Testis (tissue), 2 donors: ENCODE measurements at regions not wholly inside any gene's neighbourhood (a gene's known extent, or its start where the extent isn't known, plus 50 kb on each side); places are given as distances from the start of the nearest gene placed in this dataset.
"Not testable (repeated sequence)": the region's sequence is repeated elsewhere in the genome, so short reads cannot be mapped to it uniquely, and the experiment has no call there.

ENCODE experiments used
- DNase-seq: peaks from one replicate; pipeline ENCODE4 v3.0.0-alpha.2; 2019
- H3K27ac ChIP-seq, 2 donors: fragments of 200-600 bp; sonication (generic); one replicate each; pipeline ENCODE4 v1.5.1; 2019
- H3K27me3 ChIP-seq: fragments of 200-600 bp; sonication (generic); one replicate; pipeline ENCODE4 v1.5.1; 2019
- H3K36me3 ChIP-seq: fragments of 200-600 bp; sonication (generic); one replicate; pipeline ENCODE4 v1.5.1; 2017; ENCODE audit warnings: low read depth; ENCODE audit errors: missing control alignments
- H3K4me1 ChIP-seq: fragments of 200-600 bp; sonication (generic); one replicate; pipeline ENCODE4 v1.5.1; 2019
- H3K4me3 ChIP-seq, 2 donors: fragments of 200-600 bp; sonication (generic); one replicate each; pipeline ENCODE4 v1.5.1; 2017 to 2019
- H3K9me3 ChIP-seq: fragments of 200-600 bp; sonication (generic); one replicate; pipeline ENCODE4 v1.5.1; 2017
- POLR2A ChIP-seq: fragments of 450-650 bp; IDR thresholded peaks from one replicate; pipeline ENCODE4 v1.6.1; 2017; ENCODE audit warnings: antibody characterized with exemption, mild to moderate bottlenecking, moderate library complexity
- WGBS, 2 donors: methylation state at CpG; one replicate each; pipeline ENCODE4 v1.1.5; 2018; 5-methylcytosine and 5-hydroxymethylcytosine counted together
- intact Hi-C: fragments of 100-400 bp; cut with DNase I; formaldehyde crosslinking; loops from one replicate; pipeline ENCODE4 v1.15.1; 2023; ENCODE audit warnings: low total_unique reads
- TF ChIP-seq, protein P1 (sequence below), 3 experiments: fragments of 450-650 bp in 2 of 3; fragments of 200-600 bp in 1 of 3; sonication (generic) in 1 of 3; IDR thresholded peaks; one replicate each; pipeline ENCODE4 v1.5.1; 2016 to 2019; ENCODE audit warnings: antibody characterized with exemption in 3 of 3, mild to moderate bottlenecking in 2 of 3, moderate library complexity in 1 of 3

DNA sequence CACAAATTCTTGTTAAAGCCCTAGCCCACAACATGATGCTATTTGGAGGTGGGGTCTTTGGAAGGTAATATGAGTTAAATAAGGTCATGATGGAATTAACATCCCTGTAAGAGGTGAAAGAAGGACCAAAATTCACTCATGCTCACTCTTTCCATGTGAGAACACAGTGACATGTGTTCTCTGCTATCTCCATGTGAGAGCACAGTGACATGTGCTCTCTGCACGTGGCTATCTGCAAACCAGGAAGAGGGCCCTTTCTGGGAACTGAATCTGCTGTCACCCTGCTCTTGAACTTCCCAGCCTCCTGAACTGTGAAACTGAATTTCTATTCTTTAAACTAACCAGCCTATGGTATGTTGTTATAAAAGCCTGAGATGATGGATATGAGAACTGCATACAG lies 1159.4 kb upstream of the ADGRB3 start:
- WGBS, 2 donors = 62 to 64% methylated on average over 1 of the region's 1 CpG
- no peaks in the 10 kb centered on the region for H3K27me3 ChIP-seq
- intact Hi-C loops = no loop called here

DNA sequence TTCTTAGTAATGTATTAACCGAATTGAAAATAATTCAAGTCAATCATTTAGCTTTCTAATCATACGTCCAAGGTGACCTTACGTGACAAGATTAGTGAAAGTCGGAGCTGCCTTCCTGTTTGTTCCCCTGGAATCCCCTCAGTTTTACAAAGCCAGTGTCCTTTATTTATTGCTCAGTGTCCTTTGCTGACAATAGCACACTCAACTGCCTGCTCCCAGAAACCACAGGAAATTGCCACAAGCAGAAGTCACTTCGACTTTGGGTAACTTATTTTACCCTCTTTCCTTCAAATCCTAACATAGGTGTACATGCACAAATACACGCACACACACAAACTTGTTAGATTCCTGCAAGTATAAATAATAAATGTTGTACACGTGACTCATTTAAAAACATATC lies 1167.7 kb upstream of the ADGRB3 start:
- Histone ChIP-seq H3K4me1 (no peaks in the 10 kb centered on the region), H3K4me3 (no peak overlapping the region), H3K27me3 (no peaks in the 10 kb centered on the region), H3K27ac (no peak overlapping the region), H3K9me3 (no peaks in the 10 kb centered on the region), H3K36me3 (no peaks in the 10 kb centered on the region)
- intact Hi-C loops = no loop called here
- TF ChIP-seq, protein P1, sequence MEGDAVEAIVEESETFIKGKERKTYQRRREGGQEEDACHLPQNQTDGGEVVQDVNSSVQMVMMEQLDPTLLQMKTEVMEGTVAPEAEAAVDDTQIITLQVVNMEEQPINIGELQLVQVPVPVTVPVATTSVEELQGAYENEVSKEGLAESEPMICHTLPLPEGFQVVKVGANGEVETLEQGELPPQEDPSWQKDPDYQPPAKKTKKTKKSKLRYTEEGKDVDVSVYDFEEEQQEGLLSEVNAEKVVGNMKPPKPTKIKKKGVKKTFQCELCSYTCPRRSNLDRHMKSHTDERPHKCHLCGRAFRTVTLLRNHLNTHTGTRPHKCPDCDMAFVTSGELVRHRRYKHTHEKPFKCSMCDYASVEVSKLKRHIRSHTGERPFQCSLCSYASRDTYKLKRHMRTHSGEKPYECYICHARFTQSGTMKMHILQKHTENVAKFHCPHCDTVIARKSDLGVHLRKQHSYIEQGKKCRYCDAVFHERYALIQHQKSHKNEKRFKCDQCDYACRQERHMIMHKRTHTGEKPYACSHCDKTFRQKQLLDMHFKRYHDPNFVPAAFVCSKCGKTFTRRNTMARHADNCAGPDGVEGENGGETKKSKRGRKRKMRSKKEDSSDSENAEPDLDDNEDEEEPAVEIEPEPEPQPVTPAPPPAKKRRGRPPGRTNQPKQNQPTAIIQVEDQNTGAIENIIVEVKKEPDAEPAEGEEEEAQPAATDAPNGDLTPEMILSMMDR (IDR thresholded peaks at IDR 0.05) = no peak
- 54 to 76% methylated on average over 7 of the region's 7 CpGs for WGBS, 2 donors
- DNase-seq = no peak

More for the DNA sequence above, 1159.4 kb upstream of the ADGRB3 start:
- Histone ChIP-seq H3K9me3 (no peaks in the 10 kb centered on the region), H3K4me3 (no peak overlapping the region), H3K4me1 (no peaks in the 10 kb centered on the region), H3K36me3 (no peaks in the 10 kb centered on the region), H3K27ac (no peak overlapping the region)
- DNase-seq = no peak
- TF ChIP-seq, protein P1 (IDR thresholded peaks at IDR 0.05) = no peak
- no peak for TF ChIP-seq POLR2A

DNA sequence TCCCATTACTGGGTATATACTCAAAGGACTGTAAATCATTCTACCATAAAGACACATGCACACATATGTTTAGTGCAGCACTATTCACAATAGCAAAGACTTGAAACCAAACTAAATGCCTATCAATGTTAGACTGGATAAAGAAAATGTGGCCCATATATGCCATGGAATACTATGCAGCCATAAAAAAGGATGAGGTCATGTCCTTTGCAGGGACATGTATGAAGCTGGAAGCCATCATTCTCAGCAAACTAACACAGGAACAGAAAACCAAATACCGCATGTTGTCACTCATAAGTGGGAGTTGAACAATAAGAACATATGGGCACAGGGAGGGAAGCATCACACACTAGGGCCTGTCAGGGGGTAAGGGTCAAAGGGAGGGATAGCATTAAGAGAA lies 1172.4 kb upstream of the ADGRB3 start:
- WGBS, 2 donors = 90 to 96% methylated on average over 1 of the region's 1 CpG
- H3K9me3 ChIP-seq, H3K4me3 ChIP-seq, H3K36me3 ChIP-seq, H3K27me3 ChIP-seq, DNase-seq, H3K27ac ChIP-seq, H3K4me1 ChIP-seq, intact Hi-C loops: not testable (repeated sequence)

DNA sequence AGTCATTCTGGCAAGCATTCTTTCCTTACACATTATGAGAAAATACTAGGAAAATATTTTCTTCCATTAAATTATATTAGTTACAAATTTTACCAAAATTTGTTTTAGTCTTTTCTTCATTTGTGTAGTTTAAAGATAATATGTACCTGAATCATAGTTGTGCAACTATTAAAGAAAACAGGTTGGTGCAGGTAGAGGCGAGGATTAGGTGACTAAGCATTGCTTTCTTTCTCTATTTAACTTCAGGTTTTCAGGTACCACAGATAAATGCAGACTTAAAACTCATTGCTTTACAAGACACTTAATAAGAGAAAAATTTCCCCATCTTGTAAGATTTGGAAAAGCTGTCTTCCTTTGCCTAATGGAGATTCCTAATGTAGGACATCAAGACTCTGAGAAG lies 1175.5 kb upstream of the ADGRB3 start:
- Histone ChIP-seq H3K9me3 (no peaks in the 10 kb centered on the region), H3K27ac (no peak overlapping the region), H3K36me3 (no peaks in the 10 kb centered on the region), H3K4me3 (no peak overlapping the region), H3K27me3 (no peaks in the 10 kb centered on the region), H3K4me1 (no peaks in the 10 kb centered on the region)
- intact Hi-C loops = no loop called here
- no peak for DNase-seq
- no peak for TF ChIP-seq POLR2A
- TF ChIP-seq, protein P1 (IDR thresholded peaks at IDR 0.05) = no peak
- WGBS, 2 donors = 92 to 98% methylated on average over 1 of the region's 1 CpG

DNA sequence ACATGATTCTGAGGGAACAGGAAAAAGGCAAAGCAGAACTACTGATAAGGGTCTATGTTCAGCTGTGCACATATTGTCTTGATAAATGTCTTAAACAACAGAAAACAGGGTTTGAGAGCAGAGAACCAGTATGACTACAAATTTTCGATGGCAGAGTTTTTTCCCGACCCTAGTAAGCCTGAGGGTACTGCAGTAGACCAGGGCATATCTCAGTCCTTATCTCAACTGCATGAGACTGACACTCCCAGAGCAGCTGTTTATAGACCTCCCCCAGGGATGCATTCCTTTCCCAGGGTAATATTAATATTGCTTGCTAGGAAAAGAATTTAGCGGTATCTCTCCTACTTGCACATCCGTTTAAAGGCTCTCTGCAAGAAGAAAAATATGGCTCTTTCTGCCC lies 1176.8 kb upstream of the ADGRB3 start:
- DNase-seq = no peak
- Histone ChIP-seq H3K36me3 (no peaks in the 10 kb centered on the region), H3K27ac (no peak overlapping the region), H3K27me3 (no peaks in the 10 kb centered on the region), H3K9me3 (no peaks in the 10 kb centered on the region), H3K4me1 (no peaks in the 10 kb centered on the region), H3K4me3 (no peak overlapping the region)
- no peak for TF ChIP-seq POLR2A
- TF ChIP-seq, protein P1 (IDR thresholded peaks at IDR 0.05) = no peak
- intact Hi-C loops = no loop called here
- WGBS, 2 donors = 85 to 89% methylated on average over 4 of the region's 4 CpGs
